Kidney glomerular epithelial cell (primary cell): ENCODE measurements at regions not wholly inside any gene's neighbourhood (a gene's known extent, or its start where the extent isn't known, plus 50 kb on each side); places are given as distances from the start of the nearest gene placed in this dataset.
"Not testable (repeated sequence)": the region's sequence is repeated elsewhere in the genome, so short reads cannot be mapped to it uniquely, and the experiment has no call there.

Source experiments
- DNase-seq: peaks from one replicate; lab custom pipeline; 2025; lab: John Stamatoyannopoulos, UW

DNA sequence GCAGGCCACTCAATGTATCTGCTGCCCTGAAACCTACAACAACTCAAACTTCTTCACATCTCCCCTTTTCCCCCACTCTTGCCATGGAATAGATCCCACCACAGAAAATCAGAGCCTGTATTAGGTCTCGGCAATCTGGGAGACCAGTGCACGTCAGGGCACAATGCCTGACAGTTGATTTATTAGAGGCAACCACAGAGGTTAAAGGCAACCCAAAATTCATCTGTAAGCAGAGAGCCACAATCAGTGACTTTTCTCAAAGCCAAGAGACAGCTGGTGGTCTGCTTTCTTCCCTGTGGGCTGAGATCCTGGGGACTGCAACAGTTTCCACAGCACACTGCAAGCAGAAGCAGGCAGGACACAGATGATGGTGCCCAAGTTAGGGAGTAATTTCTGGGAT, 169.0 kb upstream of the NTF3 start:
- DNase-seq = no peak

DNA sequence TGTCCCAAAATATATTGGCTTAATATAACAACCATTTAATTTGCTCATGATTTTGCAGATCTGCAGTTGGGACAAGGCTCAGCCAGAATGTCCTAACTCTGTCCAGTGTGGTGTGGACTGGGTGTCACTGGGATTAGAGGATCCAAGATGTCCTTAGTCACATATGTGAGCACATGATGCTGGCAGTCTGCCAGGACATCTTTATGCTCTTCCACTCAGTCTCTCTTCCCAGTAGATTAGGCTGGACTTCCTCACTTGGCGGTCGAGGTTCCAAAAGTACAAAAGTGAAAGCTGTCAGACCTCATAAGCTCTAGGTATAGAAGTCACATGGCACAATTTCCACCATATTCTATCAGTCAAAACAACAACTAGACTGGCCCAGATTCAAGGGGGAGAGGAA, 167.9 kb upstream of the NTF3 start:
- DNase-seq = no peak

DNA sequence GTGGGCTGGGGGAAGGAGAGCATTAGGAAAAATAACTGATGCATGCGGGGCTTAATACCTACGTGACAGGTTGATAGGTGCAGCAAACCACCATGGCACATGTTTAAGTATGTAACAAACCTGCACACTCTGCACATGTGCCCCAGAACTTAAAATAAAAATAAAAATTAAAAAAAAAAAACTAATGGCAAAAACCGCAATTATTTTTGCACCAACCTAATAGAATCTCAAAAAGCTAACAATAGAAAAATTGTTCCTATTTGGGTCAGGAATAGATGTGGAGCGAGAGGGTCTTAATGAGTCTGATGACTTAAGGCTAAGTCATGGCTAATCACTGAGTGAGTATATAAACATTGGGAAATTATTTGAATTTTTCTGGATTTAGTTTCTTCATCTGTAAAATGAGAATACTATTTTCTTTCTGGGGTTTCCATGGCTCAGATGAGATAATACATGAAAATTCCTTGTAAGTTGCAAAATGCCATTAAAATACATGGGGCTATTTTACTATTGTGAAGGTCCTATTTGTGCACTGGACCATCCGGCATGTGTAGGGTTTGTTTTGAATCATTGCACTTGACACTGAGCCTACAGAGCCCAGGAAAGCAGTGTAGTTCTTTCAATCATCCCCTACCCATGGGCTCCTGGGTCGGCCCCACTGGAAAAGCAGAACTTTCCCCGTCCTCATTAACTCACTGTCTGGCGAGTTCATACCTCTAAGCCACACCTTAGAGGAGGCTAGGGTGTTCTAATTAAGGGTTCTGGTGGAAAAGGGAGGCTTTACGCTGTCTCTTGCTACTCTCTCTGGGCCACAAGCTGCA, 164.1 kb upstream of the NTF3 start:
- DNase-seq = no peak

DNA sequence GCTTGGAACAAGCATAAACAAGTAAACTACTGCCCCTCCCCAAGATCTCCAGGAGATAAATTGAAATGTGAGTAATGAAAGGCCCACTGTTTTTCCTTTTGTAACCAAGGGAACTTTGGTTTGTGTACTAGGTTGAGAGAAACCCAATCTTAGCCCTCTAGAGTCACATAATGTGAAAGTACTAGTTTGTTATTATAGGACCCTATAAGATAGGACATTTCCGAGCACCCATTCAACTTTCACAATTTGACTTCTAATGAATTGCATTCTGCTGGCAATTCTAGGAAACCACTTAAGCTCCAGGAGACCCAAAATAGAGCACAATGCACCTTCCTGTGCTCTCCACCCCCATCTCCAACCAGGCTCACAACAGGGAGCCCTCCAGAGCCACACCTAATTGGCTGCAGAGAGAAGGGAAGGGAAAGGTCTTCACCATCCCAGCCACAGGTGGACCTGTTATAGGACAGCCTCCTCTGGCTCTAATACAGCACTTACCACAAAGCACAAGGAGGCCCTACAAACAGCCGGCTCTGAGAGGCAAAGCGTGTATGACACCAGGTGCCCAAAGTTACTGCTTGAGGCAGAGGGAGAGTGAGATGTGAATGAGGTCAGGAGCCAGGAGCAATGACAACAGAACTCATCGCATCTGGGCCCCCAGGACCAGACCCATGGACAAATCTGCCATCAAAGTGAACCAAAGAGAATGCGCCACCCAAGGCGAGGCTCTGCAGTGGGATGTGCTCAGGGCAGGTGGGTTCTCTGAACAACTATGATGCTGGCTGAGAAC, 163.3 kb upstream of the NTF3 start:
- DNase-seq = no peak

DNA sequence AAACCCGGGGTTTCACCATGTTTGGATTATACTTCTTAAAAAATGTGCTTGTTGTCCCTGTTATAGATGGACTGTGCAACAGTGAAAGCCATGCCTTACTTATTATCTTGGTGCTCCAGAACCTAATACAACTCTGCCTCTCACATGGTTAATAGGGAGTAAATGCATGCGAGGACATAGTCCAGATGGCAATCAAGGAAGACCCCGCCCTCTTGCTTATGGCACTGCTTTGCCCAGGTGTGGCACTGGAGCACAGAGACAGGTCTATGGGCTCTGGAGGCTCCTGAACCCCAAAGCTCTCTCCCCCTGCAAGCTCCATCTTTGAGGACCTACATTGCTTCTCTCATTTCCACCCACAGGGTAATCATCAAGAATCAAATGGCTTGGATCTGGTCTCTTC, 162.1 kb upstream of the NTF3 start:
- DNase-seq = no peak

DNA sequence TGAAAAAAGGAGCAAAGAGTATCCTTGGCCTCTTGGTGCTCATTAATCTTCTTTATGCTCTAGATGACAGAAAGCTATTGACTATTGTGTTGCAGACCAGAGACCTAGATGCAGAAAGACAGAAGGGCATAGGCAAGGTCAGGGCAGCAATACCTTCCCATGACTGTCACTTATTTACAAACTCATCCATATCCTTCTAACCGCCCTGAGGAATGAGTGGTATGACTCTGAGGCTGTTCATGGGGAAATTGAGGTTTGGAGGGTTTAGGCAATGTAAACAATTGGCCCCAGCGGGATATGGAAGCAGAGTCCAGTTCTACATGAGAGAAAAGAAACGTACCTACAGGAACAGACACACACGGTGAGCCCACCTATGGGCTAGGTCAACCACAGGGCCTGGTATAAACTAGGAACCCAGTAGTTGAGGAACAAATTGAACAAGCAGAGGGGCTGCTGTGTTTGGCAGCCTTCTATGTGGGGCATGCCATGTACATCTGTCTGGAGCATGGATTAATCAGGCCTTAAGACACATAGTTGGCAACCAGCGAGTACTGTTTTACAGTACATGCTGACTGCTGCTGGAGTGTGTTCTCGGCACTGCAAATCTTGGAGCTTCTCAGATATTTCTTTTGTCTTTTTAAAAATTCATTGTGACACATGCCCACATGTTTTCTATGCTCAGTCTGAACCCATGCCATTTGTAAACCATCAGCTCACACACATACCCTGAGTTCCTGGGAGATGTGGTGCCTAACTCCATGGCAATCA, 159.7 kb upstream of the NTF3 start:
- DNase-seq = no peak

DNA sequence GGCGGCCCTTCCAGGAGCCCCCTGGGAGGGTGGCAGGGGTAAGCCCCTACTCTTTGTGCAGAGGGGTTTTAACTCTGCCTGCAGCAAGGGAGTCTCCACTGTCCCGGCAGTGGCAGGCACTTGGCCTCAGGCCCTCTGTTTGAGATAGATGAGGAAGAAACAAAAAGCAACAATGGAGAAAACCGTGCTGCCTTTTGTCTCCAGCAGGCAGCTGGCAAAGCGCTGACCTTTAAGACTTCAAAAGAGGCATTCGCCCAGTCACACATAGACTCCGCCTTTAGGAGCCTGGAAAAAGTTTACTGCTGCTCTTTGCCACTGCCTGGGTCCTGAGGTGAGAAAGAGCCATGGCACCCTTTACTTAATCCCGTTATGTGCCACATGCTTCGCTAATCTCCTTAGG, 158.2 kb upstream of the NTF3 start:
- no peak for DNase-seq

DNA sequence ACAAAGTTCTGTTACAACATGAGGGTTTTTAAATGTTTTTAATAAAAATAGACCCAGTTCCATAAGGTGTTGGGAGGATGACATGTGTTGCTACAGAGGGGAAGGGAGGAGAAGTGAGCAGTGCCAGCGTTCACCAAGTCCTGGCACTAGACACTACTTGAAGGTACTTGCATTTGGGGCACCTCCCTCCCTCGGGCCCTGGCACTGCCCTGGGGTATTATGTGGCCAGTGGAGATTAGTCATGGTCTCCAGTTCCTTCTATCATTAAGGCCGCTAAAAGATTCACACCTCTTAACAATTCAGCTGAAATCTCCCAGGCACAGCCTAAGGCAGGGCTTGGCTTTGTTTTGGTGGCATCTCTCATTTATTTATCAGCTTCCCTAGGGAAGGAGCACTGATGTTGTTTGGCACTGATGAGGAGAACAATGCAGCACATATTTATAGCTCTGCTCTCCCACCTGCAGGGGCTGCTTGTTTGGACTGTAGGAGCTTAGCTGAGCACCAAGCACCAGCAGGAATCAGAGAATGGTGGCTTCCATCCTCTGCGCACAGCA, 155.5 kb upstream of the NTF3 start:
- no peak for DNase-seq

DNA sequence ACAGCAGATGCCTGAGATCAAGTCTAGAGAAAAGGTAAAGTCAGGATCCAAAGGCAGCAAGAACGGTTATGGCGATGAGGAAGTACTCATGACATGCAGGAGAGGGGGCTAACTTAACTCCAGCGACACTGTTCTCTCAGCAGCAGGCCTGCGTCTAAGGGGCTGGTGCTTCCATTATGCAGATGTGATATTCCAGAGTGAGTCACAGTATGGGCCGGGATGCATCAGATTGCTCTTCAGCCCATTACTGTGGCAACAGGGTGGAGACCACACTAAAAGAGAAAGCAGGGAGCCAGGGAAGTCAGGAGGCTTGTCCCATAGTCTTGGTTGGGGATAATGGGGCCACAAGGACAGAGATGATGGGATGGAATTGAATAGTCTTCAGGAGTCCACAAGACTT, 151.8 kb upstream of the NTF3 start:
- DNase-seq = no peak

DNA sequence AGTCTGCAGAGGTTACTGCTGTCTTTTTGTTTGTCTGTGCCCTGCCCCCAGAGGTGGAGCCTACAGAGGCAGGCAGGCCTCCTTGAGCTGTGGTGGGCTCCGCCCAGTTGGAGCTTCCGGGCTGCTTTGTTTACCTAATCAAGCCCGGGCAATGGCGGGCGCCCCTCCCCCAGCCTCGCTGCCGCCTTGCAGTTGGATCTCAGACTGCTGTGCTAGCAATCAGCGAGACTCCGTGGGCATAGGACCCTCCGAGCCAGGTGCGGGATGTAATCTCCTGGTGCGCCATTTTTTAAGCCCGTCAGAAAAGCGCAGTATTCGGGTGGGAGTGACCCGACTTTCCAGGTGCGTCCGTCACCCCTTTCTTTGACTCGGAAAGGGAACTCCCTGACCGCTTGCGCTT, 141.5 kb upstream of the NTF3 start:
- DNase-seq = not testable (repeated sequence)

DNA sequence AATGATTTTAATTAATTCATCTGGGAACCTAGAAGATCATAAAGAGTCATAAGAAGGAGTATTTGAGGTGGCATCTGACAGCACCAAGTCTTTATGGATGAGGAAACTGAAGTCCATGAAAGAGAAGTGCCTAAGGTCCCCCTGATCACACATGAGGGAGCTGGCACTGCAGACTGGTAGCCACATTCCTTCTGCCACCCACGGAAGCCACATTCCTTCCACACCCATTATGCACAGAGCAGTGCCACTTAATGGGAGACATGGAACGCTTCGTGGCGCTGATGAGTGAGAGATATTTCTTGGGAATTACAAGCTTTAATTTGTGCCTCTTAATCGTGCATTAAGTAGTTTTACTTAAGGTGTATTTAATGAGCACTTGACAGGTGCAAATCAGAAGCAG, 139.3 kb upstream of the NTF3 start:
- no peak for DNase-seq

DNA sequence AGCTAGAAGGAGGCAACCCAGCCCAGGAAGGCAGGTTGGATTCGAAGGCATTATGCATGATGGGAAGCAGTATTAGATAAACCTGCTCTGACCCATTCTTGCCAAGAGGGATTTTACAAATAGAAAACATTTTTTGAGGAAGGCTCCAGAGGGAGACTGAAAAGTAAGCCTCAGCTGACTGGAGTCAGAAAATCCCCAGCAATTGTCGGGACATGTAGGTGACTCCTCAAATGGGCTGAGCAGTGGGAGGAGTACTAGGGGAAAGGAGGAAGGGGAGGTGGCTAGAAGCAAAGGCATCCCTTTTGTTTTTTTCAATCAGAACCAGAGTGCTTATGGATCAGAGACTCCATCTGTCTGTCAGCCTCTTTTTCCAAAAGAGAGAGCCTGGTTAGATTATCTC, 138.1 kb upstream of the NTF3 start:
- DNase-seq = no peak

DNA sequence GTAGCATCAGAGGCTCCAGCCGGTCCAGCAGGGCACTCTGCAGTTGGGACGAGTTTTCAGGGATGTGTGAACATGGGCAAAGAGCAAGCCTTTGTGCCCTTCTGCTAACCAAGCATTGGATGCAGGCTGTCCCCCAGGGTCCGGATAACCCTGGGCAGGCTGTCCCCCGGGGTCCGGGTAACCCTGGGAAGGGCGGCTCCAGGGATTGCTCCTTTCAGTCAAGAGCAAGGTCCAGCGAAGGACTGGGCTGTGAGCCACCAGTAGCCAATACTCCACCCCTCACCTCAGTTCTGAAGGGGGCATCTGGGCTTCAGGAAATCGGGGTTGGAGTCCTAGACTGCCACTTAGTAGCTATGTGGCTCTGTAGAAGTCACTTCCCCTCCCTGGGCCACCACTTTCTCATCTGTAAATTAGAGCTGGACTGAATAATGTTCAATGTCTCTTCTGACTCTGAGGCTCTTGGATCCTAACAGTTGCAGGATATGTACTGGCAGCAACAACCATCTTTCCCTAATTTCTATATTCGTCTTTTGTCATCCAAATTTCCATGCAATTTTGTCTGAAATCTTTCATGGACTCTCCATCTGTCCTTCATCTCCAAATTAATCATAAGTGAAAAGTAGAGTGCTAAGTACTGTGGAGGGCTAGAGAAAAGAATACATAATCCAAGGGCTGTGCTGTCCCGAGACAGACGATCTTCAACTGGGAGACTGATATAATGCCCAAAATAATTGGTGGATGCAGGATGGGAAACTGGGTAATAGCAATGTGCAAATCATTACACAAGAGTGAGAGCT, 137.4 kb upstream of the NTF3 start:
- DNase-seq = no peak

DNA sequence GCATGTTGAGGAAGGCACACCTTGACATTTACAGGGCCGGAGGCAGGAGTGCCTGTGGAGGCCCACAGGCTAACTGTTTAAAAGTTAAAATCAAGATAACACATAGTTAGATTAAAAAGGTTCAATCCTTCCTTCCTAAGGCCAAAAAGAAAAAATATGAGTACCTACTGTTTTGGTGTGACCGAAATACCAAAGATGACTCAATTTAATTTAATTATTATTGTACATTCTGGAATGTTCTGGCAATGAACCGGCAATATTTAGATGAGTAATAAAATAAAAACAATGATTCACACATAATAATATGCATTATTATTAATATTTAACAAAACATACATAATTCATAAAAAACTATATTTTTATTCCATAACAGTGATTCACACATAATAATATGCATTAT, 136.8 kb upstream of the NTF3 start:
- DNase-seq = no peak

DNA sequence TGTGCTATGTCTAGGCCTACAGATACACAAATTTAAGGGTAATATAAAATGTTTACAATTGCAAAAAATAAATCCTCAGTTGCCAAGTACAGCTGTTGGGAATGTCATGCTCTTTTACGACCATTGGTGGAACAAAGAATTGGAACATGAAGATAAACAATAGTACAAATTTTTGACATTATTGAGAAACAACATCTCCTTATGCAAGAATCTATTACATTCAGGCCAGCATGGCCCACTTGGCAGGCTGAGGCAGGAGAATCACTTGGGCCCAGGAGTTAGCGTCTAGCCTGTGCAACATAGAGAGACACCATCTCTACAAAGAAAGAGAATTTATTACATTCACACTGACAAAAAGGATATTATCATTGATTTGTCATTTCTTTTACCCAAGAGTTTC, 135.9 kb upstream of the NTF3 start:
- no peak for DNase-seq

DNA sequence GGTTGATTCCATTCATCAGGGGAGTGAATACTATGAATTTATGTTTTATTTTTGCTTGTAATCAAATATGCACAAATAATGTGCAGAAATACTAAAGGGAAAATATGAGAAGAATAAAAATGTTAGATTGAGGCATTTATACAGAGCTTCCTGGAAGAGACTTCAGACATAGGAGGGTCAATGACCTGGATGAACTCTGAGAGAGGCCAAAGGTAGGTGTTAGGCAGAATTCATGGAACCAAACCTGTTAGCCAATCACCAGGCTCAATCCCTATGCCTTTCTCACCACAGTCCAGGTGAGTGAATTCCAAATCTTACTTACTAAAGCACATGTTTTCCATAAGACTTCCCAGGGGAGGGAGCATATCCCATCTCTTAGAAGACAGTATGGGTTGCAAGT, 130.4 kb upstream of the NTF3 start:
- no peak for DNase-seq

DNA sequence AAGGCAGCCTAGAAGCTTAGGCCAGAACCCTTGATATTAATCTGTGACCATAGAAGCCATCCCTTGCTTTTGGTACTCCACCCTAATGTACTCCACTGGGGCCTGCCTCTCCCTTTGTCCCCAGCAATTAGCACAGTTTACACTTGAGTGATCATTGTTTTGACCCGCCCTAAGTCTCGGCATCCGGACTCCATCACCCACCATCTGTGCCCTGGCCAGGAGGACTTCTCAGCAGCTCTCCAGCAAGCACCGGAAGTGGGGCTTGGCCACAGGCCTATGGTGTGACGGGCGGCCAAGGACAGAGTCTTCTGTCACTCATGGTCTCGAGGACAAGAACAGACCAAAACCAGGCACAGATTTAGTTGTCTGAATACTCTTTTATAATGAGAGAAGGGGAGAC, 126.5 kb upstream of the NTF3 start:
- DNase-seq = no peak

DNA sequence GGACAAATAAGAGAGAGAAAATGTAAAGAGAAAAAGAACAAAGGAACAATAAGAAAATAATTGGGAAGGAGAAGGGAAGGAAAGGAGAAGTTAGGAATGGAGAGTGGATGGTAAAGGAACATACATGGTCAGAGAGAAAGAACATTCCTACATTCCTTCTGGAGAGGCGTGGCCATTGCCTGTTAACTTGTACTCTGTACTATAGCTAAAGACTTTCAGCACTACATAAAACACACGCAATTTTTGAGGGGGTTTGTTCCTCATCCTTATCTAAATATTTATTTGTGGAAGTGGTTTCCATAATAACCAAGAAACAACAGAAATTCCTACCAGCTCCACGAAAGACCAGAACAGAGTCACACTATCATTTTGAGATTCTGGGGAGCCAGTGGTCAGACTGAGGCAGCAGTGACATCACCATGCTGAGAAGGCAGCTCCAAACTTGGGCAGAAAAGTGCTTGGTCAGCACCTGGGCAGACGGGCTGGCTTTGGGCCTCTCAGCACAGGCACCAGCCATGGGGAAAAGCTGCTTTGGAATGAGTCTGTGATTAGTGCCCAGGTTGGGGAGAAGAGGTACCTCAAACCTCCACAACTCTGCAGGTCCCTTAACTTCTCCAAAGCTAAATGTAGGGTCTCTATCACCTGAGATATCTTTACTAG, 125.9 kb upstream of the NTF3 start:
- DNase-seq = no peak

DNA sequence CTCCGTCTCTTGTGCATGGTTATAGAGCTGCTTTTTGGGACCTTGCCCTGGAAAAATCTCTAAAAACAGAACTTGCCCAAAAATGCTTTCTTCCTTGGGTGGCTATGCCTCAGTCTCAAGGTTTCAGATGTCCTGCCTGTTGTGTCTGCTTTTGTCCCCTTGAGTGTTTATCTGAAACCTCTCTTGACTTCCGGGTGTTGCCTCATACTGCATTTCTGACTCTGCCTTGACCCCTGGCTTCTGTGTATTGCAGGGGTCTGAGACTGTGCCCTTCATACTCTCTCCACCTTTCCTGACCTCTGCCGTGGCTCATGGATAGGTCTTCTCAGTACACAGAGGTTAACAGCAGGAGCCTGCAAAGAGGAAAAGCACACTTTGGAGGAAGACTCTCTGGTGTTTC, 124.8 kb upstream of the NTF3 start:
- DNase-seq = no peak

DNA sequence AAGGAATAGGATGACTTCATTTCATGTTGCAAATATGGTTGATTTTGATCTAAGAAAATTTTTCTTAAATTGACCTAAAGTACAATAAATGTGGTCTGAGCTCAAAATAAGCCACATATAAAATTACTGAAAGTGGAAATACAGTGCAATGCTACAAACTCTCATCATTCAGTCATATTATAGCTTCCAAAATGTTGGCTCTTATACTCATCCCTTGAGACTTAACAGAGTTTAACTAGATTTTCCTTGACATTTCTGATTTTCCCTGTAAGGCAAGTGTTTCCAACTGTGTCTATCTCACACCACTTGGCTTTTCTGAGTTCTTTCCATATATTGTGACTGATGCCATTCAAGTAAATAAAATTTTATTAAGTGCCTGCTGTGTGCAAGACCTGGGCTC, 123.7 kb upstream of the NTF3 start:
- DNase-seq = no peak

DNA sequence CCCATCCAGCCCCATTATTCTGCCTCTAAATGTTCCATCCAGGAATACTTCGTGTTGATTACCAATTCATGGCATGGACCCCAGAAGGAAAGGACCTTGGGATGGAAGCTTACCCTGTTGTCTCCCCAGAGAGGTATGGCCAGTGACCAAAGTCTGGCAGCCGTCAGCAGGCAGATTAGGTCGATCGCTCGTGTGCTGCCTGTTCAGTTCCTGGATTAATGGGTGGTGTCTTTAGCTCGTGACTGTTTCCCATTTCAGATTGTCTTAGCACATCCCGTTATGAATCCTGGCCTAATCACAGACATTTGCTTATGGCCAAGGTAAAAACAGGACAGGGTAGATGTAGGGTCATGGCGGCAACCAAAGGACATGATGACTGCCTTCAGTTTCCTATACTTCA, 122.9 kb upstream of the NTF3 start:
- DNase-seq = no peak
